A673 (cell line): ENCODE measurements at regions not wholly inside any gene's neighbourhood (a gene's known extent, or its start where the extent isn't known, plus 50 kb on each side); places are given as distances from the start of the nearest gene placed in this dataset.

Experiments used
- BruUV-seq: library from RNA; stranded (reverse); fragments of 400-500 nt; replicated peaks from 2 replicates; lab custom pipeline; 2021; lab: Mats Ljungman, UMichigan
- CTCF ChIA-PET: fragments of 300-600 bp; sonication (Branson Sonifier 250); formaldehyde crosslinking; loops from one replicate; lab custom pipeline; 2022; ENCODE audit warnings: antibody characterized with exemption; lab: Charles Lee
- POLR2A ChIA-PET: fragments of 300-600 bp; sonication (Branson Sonifier 250); formaldehyde crosslinking; loops from one replicate; lab custom pipeline; 2022; ENCODE audit warnings: antibody characterized with exemption; ENCODE audit not compliant: low non-redundant PET; lab: Charles Lee
- DNase-seq: peaks from one replicate; pipeline ENCODE4 v3.0.0-alpha.2; 2015; ENCODE audit warnings: low spot score
- H3K27ac ChIP-seq: fragments of 200-600 bp; sonication (generic); 2 replicates; pipeline ENCODE4 v1.5.1; 2016; ENCODE audit warnings: mixed run types, low read depth, mild to moderate bottlenecking, mixed read lengths, antibody characterized with exemption, low read length; ENCODE audit not compliant: poor library complexity, severe bottlenecking
- H3K27me3 ChIP-seq: fragments of 200-600 bp; sonication (generic); replicated peaks from 2 replicates; pipeline ENCODE4 v1.6.1; 2017; ENCODE audit warnings: mixed run types, low read depth, mild to moderate bottlenecking, mixed read lengths, antibody characterized with exemption, low read length; ENCODE audit not compliant: insufficient read depth, poor library complexity
- H3K36me3 ChIP-seq: fragments of 200-600 bp; sonication (generic); 2 replicates; pipeline ENCODE4 v1.6.1; 2016; ENCODE audit warnings: mixed run types, mild to moderate bottlenecking, mixed read lengths, antibody characterized with exemption, low read length; ENCODE audit not compliant: insufficient read depth, poor library complexity, severe bottlenecking
- H3K4me1 ChIP-seq: fragments of 200-600 bp; sonication (generic); 2 replicates; pipeline ENCODE4 v1.6.1; 2017; ENCODE audit warnings: mixed run types, mild to moderate bottlenecking, mixed read lengths, antibody characterized with exemption, low read length; ENCODE audit not compliant: insufficient read depth, poor library complexity, severe bottlenecking
- H3K4me3 ChIP-seq: fragments of 200-600 bp; sonication (generic); 2 replicates; pipeline ENCODE4 v1.5.1; 2016; ENCODE audit warnings: low read depth, mixed run types, mild to moderate bottlenecking, mixed read lengths, low read length; ENCODE audit not compliant: poor library complexity, severe bottlenecking
- H3K9me3 ChIP-seq: fragments of 200-600 bp; sonication (generic); 2 replicates; pipeline ENCODE4 v1.6.1; 2016; ENCODE audit warnings: mixed run types, low read depth, mild to moderate bottlenecking, mixed read lengths, antibody characterized with exemption, low read length; ENCODE audit not compliant: poor library complexity, severe bottlenecking
- EZH2 ChIP-seq: fragments of 200-600 bp; sonication (generic); IDR thresholded peaks from 2 replicates; pipeline ENCODE4 v1.6.1; 2017; ENCODE audit warnings: borderline replicate concordance, low read depth, mild to moderate bottlenecking, mixed read lengths, antibody characterized with exemption, low read length; ENCODE audit not compliant: poor library complexity, severe bottlenecking
- intact Hi-C: fragments of 100-400 bp; cut with micrococcal nuclease; formaldehyde crosslinking; loops from one replicate; pipeline ENCODE4 v1.10.0; 2022; ENCODE audit not compliant: unreplicated experiment
- TF ChIP-seq, protein P1 (sequence below): fragments of 300-800, 200-600 bp; sonication (generic); conservative IDR thresholded peaks from 2 replicates; pipeline ENCODE4 v1.5.1; 2017; ENCODE audit warnings: low read depth, mild to moderate bottlenecking, antibody characterized with exemption, low read length, moderate library complexity, mixed read lengths

DNA sequence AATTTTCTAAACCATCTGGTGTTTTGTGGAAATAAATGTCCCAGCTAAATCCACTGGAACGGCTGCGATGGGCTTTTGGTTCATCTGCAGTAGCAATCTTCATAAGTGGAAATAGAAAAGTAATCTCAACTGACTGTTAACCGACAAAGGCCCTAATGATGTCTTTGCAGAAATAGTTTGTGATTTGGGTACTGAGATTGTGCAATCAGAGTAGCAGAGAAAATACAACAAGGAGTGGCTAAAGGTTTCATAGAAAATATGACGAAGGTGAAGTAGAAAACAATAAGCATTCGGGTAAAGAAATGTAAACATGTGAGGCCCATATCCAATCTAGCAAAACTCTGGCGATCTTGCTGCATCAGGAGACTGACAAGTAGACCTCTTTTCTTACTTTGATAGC is 262.6 kb upstream of the MCTP2 start:
- CTCF ChIA-PET, result no interaction called here
- DNase-seq, result no peak
- H3K36me3 ChIP-seq, result no peaks in the 10 kb centered on the region
- no peaks in the 10 kb centered on the region for H3K4me1 ChIP-seq
- intact Hi-C loops, result no loop called here
- POLR2A ChIA-PET, result no interaction called here
- no TSS peak for BruUV-seq
- no peaks in the 10 kb centered on the region for H3K9me3 ChIP-seq
- no peaks in the 10 kb centered on the region for H3K27me3 ChIP-seq
- H3K27ac ChIP-seq, result no peak overlapping the region
- no peak overlapping the region for H3K4me3 ChIP-seq
- TF ChIP-seq, protein P1, sequence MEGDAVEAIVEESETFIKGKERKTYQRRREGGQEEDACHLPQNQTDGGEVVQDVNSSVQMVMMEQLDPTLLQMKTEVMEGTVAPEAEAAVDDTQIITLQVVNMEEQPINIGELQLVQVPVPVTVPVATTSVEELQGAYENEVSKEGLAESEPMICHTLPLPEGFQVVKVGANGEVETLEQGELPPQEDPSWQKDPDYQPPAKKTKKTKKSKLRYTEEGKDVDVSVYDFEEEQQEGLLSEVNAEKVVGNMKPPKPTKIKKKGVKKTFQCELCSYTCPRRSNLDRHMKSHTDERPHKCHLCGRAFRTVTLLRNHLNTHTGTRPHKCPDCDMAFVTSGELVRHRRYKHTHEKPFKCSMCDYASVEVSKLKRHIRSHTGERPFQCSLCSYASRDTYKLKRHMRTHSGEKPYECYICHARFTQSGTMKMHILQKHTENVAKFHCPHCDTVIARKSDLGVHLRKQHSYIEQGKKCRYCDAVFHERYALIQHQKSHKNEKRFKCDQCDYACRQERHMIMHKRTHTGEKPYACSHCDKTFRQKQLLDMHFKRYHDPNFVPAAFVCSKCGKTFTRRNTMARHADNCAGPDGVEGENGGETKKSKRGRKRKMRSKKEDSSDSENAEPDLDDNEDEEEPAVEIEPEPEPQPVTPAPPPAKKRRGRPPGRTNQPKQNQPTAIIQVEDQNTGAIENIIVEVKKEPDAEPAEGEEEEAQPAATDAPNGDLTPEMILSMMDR, result no peak
- no peak for TF ChIP-seq EZH2

DNA sequence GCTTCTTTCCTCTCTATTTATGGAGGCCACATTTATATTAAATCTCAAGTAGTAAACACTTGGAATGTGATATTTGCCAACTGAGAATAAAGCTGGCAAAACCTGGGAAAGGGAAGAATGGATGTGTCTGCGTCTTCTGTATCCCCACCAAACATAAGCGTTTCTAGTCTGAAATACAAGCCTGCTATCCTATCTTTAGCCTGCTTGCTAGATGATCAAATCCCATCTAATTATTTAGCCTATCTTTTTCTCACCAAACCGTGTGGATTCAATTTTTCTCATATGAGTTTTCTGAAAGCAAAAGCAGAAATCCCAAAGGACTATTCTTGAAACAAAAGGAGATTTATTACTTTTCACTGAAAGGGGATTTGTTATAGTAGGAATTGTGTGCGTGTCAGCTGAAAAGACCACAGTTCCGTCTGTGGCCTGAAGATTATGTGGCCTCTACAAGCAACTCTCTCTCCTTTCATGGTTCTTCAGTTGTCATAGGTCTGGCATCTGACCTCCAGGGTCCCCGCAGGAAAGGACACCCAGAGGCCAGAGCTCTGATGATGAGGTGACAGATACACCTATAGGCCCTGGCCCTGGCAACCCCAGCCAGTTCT is 266.0 kb upstream of the MCTP2 start:
- POLR2A ChIA-PET, result no interaction called here
- no TSS peak for BruUV-seq

DNA sequence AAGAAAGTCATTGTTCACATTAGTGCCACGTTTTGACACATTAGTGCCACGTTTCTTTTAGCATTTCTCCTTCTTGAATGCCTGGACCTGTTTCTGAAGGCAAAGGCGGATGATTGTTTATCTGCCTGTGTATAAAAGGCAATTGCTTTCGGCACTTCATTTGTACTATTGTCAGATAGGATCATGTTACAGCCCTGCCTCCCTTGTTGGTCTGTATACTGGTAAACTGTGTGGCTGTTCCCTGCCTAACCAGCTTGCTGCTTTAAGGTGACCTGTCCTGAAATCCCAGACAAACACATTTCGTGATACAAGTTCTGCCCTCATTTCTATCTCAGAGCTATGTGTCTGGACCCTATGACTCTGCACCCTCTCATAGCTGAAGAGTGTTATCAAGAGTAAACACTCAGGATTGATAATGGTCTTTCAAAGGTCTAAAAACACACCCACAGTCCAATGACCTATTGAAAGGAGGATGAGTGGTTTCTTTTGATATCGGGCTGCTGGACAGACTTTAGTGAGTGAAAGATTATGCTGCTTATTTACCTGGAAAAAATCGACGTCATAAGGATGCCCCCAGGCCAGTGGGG is 276.3 kb upstream of the MCTP2 start:
- H3K9me3 ChIP-seq, result no peaks in the 10 kb centered on the region
- intact Hi-C loops, result no loop called here
- no TSS peak for BruUV-seq
- peaks cover 30% of the 10 kb centered on the region for H3K27me3 ChIP-seq
- DNase-seq, result no peak
- no peak overlapping the region for H3K4me3 ChIP-seq
- TF ChIP-seq EZH2, result no peak
- TF ChIP-seq, protein P1, result no peak
- no peaks in the 10 kb centered on the region for H3K36me3 ChIP-seq
- ChIA-PET CTCF (no interaction called here), POLR2A (no interaction called here)
- H3K4me1 ChIP-seq, result no peaks in the 10 kb centered on the region
- H3K27ac ChIP-seq, result no peak overlapping the region

More for the DNA sequence above, 266.0 kb upstream of the MCTP2 start:
- Histone ChIP-seq H3K4me3 (no peak overlapping the region), H3K4me1 (no peaks in the 10 kb centered on the region), H3K27ac (no peak overlapping the region), H3K9me3 (no peaks in the 10 kb centered on the region), H3K27me3 (peaks cover 5% of the 10 kb centered on the region), H3K36me3 (no peaks in the 10 kb centered on the region)
- no peak for TF ChIP-seq EZH2
- TF ChIP-seq, protein P1, result no peak
- intact Hi-C loops, result no loop called here
- DNase-seq, result no peak
- CTCF ChIA-PET, result no interaction called here
